H9 (cell line): ENCODE measurements at regions not wholly inside any gene's neighbourhood (a gene's known extent, or its start where the extent isn't known, plus 50 kb on each side); places are given as distances from the start of the nearest gene placed in this dataset.

Experiments used
- DNase-seq: peaks from one replicate; pipeline ENCODE4 v3.0.0-alpha.2; 2017
- H2AFZ ChIP-seq: one replicate; pipeline ENCODE4 v1.6.1; 2013; ENCODE audit warnings: mild to moderate bottlenecking, low read length, control low read depth, moderate library complexity
- H2AK5ac ChIP-seq: 2 replicates; pipeline ENCODE4 v1.6.1; 2013; ENCODE audit warnings: low read length, control low read depth, mixed read lengths; ENCODE audit not compliant: insufficient read length
- H2BK120ac ChIP-seq: one replicate; pipeline ENCODE4 v1.6.1; 2013; ENCODE audit warnings: low read depth, mild to moderate bottlenecking, low read length, control low read depth, inconsistent platforms; ENCODE audit not compliant: poor library complexity, severe bottlenecking
- H2BK12ac ChIP-seq: 2 replicates; pipeline ENCODE4 v1.6.1; 2013; ENCODE audit warnings: low read length, control low read depth, mixed read lengths, low read depth; ENCODE audit not compliant: insufficient read length
- H2BK15ac ChIP-seq: 2 replicates; pipeline ENCODE4 v1.6.1; 2013; ENCODE audit warnings: low read depth, low read length, control low read depth
- H2BK20ac ChIP-seq: one replicate; pipeline ENCODE4 v1.6.1; 2013; ENCODE audit warnings: low read depth, mild to moderate bottlenecking, low read length, control low read depth, inconsistent platforms; ENCODE audit not compliant: poor library complexity, severe bottlenecking
- H2BK5ac ChIP-seq: 2 replicates; pipeline ENCODE4 v1.6.1; 2013; ENCODE audit warnings: low read length, control low read depth, mixed read lengths; ENCODE audit not compliant: insufficient read length
- H3K14ac ChIP-seq: 2 replicates; pipeline ENCODE4 v1.6.1; 2013; ENCODE audit warnings: low read length, control low read depth; ENCODE audit not compliant: insufficient read depth
- H3K18ac ChIP-seq: 2 replicates; pipeline ENCODE4 v1.6.1; 2013; ENCODE audit warnings: low read depth, mild to moderate bottlenecking, mixed read lengths, low read length, control low read depth; ENCODE audit not compliant: insufficient read length
- H3K23ac ChIP-seq: 2 replicates; pipeline ENCODE4 v1.6.1; 2013; ENCODE audit warnings: low read length, control low read depth, mixed read lengths, low read depth; ENCODE audit not compliant: insufficient read length
- H3K23me2 ChIP-seq: 2 replicates; pipeline ENCODE4 v1.6.1; 2013; ENCODE audit warnings: low read depth, mild to moderate bottlenecking, mixed read lengths, low read length, control low read depth; ENCODE audit not compliant: insufficient read length, poor library complexity, severe bottlenecking
- H3K27ac ChIP-seq: 2 replicates; pipeline ENCODE4 v1.5.1; 2013; ENCODE audit warnings: low read length, control low read depth, mixed read lengths, low read depth; ENCODE audit not compliant: insufficient read length
- H3K27me3 ChIP-seq: 2 replicates; pipeline ENCODE4 v1.6.1; 2013; ENCODE audit warnings: low read length, control low read depth, inconsistent platforms; ENCODE audit not compliant: insufficient read depth
- H3K4ac ChIP-seq: 2 replicates; pipeline ENCODE4 v1.6.1; 2013; ENCODE audit warnings: low read depth, mild to moderate bottlenecking, control low read depth, inconsistent platforms, low read length, moderate library complexity
- H3K4me1 ChIP-seq: 2 replicates; pipeline ENCODE4 v1.6.1; 2013; ENCODE audit warnings: low read length, control low read depth, inconsistent platforms; ENCODE audit not compliant: insufficient read depth
- H3K4me2 ChIP-seq: 2 replicates; pipeline ENCODE4 v1.6.1; 2013; ENCODE audit warnings: low read length, control low read depth, mixed read lengths; ENCODE audit not compliant: insufficient read length, insufficient read depth
- H3K56ac ChIP-seq: 2 replicates; pipeline ENCODE4 v1.6.1; 2013; ENCODE audit warnings: low read depth, mild to moderate bottlenecking, mixed read lengths, low read length, control low read depth; ENCODE audit not compliant: insufficient read length
- H3K79me1 ChIP-seq: 2 replicates; pipeline ENCODE4 v1.6.1; 2013; ENCODE audit warnings: low read depth, mild to moderate bottlenecking, moderate library complexity, low read length, control low read depth, inconsistent platforms; ENCODE audit not compliant: insufficient read depth, poor library complexity, severe bottlenecking
- H3K79me2 ChIP-seq: 2 replicates; pipeline ENCODE4 v1.6.1; 2013; ENCODE audit warnings: low read length, control low read depth, inconsistent platforms; ENCODE audit not compliant: insufficient read depth
- H3K9ac ChIP-seq: 2 replicates; pipeline ENCODE4 v1.6.1; 2013; ENCODE audit warnings: low read length, control low read depth, mixed read lengths; ENCODE audit not compliant: insufficient read length; ENCODE audit errors: extremely low read depth
- H3K9me3 ChIP-seq: one replicate; pipeline ENCODE4 v1.6.1; 2013; ENCODE audit warnings: low read depth, low read length, inconsistent platforms; ENCODE audit not compliant: control insufficient read depth
- H3T11ph ChIP-seq: one replicate; pipeline ENCODE4 v1.6.1; 2013; ENCODE audit warnings: mild to moderate bottlenecking, low read length, control low read depth, inconsistent platforms
- H4K20me1 ChIP-seq: one replicate; pipeline ENCODE4 v1.6.1; 2013; ENCODE audit not compliant: control insufficient read depth, insufficient read length, insufficient read depth
- H4K5ac ChIP-seq: 2 replicates; pipeline ENCODE4 v1.6.1; 2013; ENCODE audit warnings: low read depth, mild to moderate bottlenecking, mixed read lengths, low read length, control low read depth; ENCODE audit not compliant: insufficient read length
- H4K8ac ChIP-seq: replicated peaks from 2 replicates; pipeline ENCODE4 v1.6.1; 2013; ENCODE audit warnings: low read length, control low read depth, mixed read lengths, low read depth; ENCODE audit not compliant: insufficient read length
- H4K91ac ChIP-seq: 2 replicates; pipeline ENCODE4 v1.6.1; 2013; ENCODE audit warnings: low read depth, mild to moderate bottlenecking, moderate library complexity, mixed read lengths, low read length, control low read depth; ENCODE audit not compliant: insufficient read length
- H3K27ac Mint-ChIP-seq, 3 experiments: 2 replicates in 2 of 3; 3 replicates in 1 of 3; pipeline ENCODE4 v1.8.0; 2020 to 2021; ENCODE audit warnings: mixed read lengths in 3 of 3, mild to moderate bottlenecking in 1 of 3, moderate library complexity in 1 of 3
- H3K27me3 Mint-ChIP-seq: 2 replicates; pipeline ENCODE4 v1.8.0; 2021; ENCODE audit warnings: low read depth, mild to moderate bottlenecking, moderate library complexity, mixed read lengths
- H3K36me3 Mint-ChIP-seq, 3 experiments: 2 replicates in 2 of 3; 3 replicates in 1 of 3; pipeline ENCODE4 v1.8.0; 2020 to 2021; ENCODE audit warnings: low read depth in 3 of 3, mixed read lengths in 3 of 3; ENCODE audit not compliant: insufficient read depth in 1 of 3
- H3K4me1 Mint-ChIP-seq, 2 experiments: 2 replicates each; pipeline ENCODE4 v1.8.0; 2020; ENCODE audit warnings: mixed read lengths in 2 of 2
- H3K4me3 Mint-ChIP-seq, 2 experiments: 2 replicates in 1 of 2; 3 replicates in 1 of 2; pipeline ENCODE4 v1.8.0; 2020 to 2021; ENCODE audit warnings: mild to moderate bottlenecking in 2 of 2, mixed read lengths in 2 of 2, moderate library complexity in 1 of 2
- H3K9me3 Mint-ChIP-seq, 2 experiments: 2 replicates in 1 of 2; 3 replicates in 1 of 2; pipeline ENCODE4 v1.8.0; 2020; ENCODE audit warnings: mild to moderate bottlenecking in 2 of 2, mixed read lengths in 2 of 2, moderate library complexity in 1 of 2
- CTCF ChIP-seq: fragments of 200-600 bp; sonication (generic); conservative IDR thresholded peaks from 3 replicates; pipeline ENCODE4 v1.8.0; 2021; ENCODE audit warnings: antibody characterized with exemption, mild to moderate bottlenecking
- WGBS: extraction: QIAGEN DNeasy Blood & Tissue Kit; methylation state at CpG from one replicate; pipeline ENCODE4 v1.1.7; 2013; ENCODE audit warnings: missing lambda C conversion rate, low lambda C conversion rate, mixed read lengths; ENCODE audit not compliant: insufficient read length; ENCODE audit errors: extremely low coverage; 5-methylcytosine and 5-hydroxymethylcytosine counted together

- no peak overlapping the region for H3K23ac ChIP-seq
- Mint-ChIP-seq H3K4me1 (peaks cover 22 to 25% of the 10 kb centered on the region in 2 experiments), H3K36me3 (no peaks in the 10 kb centered on the region), H3K9me3 (no peaks in the 10 kb centered on the region), H3K27ac (no peak overlapping the region), H3K4me3 (no peak overlapping the region), H3K27me3 (peaks cover 2% of the 10 kb centered on the region)
- H2BK120ac ChIP-seq, result no peak overlapping the region
- no peaks in the 10 kb centered on the region for H3K4me1 ChIP-seq
- no peak overlapping the region for H2AK5ac ChIP-seq
- no peak overlapping the region for H2BK20ac ChIP-seq
- no peak overlapping the region for H2AFZ ChIP-seq
- H3K56ac ChIP-seq, result no peak overlapping the region
- no peak for TF ChIP-seq CTCF
- no peak overlapping the region for H3K9ac ChIP-seq
- no CpG with 5 or more reads among the region's 1 CpG for WGBS
- no peaks in the 10 kb centered on the region for H3K79me2 ChIP-seq
- no peaks in the 10 kb centered on the region for H3K23me2 ChIP-seq
- no peak overlapping the region for H3K4ac ChIP-seq
- DNase-seq, result no peak
- H3T11ph ChIP-seq, result no peak overlapping the region
- no peak overlapping the region for H4K91ac ChIP-seq
- H3K18ac ChIP-seq, result no peak overlapping the region
- H3K27me3 ChIP-seq, result no peaks in the 10 kb centered on the region
- H2BK5ac ChIP-seq, result no peak overlapping the region
- no peak overlapping the region for H3K4me2 ChIP-seq
- H4K8ac ChIP-seq, result no peak overlapping the region
- no peak overlapping the region for H4K5ac ChIP-seq
- no peaks in the 10 kb centered on the region for H4K20me1 ChIP-seq
- no peaks in the 10 kb centered on the region for H3K9me3 ChIP-seq
- H2BK12ac ChIP-seq, result no peak overlapping the region
- no peak overlapping the region for H3K27ac ChIP-seq
- no peak overlapping the region for H2BK15ac ChIP-seq
- H3K79me1 ChIP-seq, result no peaks in the 10 kb centered on the region
- no peak overlapping the region for H3K14ac ChIP-seq
These were observed 58.4 kb downstream of the ZFP36L2 start for GRCh38 chr2:43168016-43168369.
